ENCODE measurements at regions not wholly inside any gene's neighbourhood (a gene's known extent, or its start where the extent isn't known, plus 50 kb on each side); places are given as distances from the start of the nearest gene placed in this dataset.

GRCh38 chr16:66223176-66223780 lies 143.2 kb upstream of the CDH5 start:
- peak in 5 of 8 donors; percentile 29 to 65 (median 52) for ATAC-seq
- DNase-seq, result no peak
- 29 to 44% methylated on average over 8 of the region's 8 CpGs for WGBS, 2 donors
- H3K4me3 ChIP-seq, result no peak overlapping the region
- TF ChIP-seq CTCF (IDR thresholded peaks at IDR 0.05), result no peak
- peak overlapping the region in 1 of 10 donors; percentile 59 for H3K27ac ChIP-seq
- H3K36me3 ChIP-seq, result no peaks in the 10 kb centered on the region
- peaks cover 0 to 12% (median 0%) of the 10 kb centered on the region in 9 donors for H3K4me1 ChIP-seq
- no peaks in the 10 kb centered on the region for H3K9me3 ChIP-seq
- no peaks in the 10 kb centered on the region for H3K27me3 ChIP-seq
- intact Hi-C loops (cut with DNase I), result no loop called here

- WGBS, 2 donors, result 83 to 88% methylated on average over 1 of the region's 1 CpG
- H3K27me3 ChIP-seq, result no peaks in the 10 kb centered on the region
- no peak overlapping the region for H3K4me3 ChIP-seq
- H3K4me1 ChIP-seq, result peaks cover 0 to 8% (median 0%) of the 10 kb centered on the region in 9 donors
- DNase-seq (no peak), ATAC-seq (no peak)
- no peaks in the 10 kb centered on the region for H3K36me3 ChIP-seq
- H3K9me3 ChIP-seq, result no peaks in the 10 kb centered on the region
- intact Hi-C loops (cut with DNase I), result no loop called here
- no peak overlapping the region for H3K27ac ChIP-seq
- TF ChIP-seq CTCF (IDR thresholded peaks at IDR 0.05), result no peak
Measured at GRCh38 chr16:66222756-66223155, 143.7 kb upstream of the CDH5 start.

- no peak for TF ChIP-seq CTCF (IDR thresholded peaks at IDR 0.05)
- Histone ChIP-seq H3K4me1 (peaks cover 0 to 8% (median 0%) of the 10 kb centered on the region in 9 donors), H3K36me3 (no peaks in the 10 kb centered on the region), H3K27me3 (no peaks in the 10 kb centered on the region), H3K27ac (no peak overlapping the region), H3K4me3 (no peak overlapping the region), H3K9me3 (no peaks in the 10 kb centered on the region)
- no peak for ATAC-seq
- intact Hi-C loops (cut with DNase I), result loop anchor here in 1 of 10 donors (1.0 kb wide), 1 partner anchor 80 kb away; no protein-coding TSS in a partner anchor
- WGBS, 2 donors, result 46% methylated on average over 6 of the region's 6 CpGs
- DNase-seq, result no peak
Measured at GRCh38 chr16:66220702-66221101, 145.8 kb upstream of the CDH5 start.

GRCh38 chr16:66219491-66219890 lies 147.0 kb upstream of the CDH5 start:
- H3K27me3 ChIP-seq, result no peaks in the 10 kb centered on the region
- ATAC-seq, result no peak

More at GRCh38 chr16:66219491-66219890, 147.0 kb upstream of the CDH5 start:
- Histone ChIP-seq H3K4me1 (peaks cover 0 to 8% (median 0%) of the 10 kb centered on the region in 9 donors), H3K4me3 (no peak overlapping the region), H3K36me3 (no peaks in the 10 kb centered on the region), H3K27ac (no peak overlapping the region), H3K9me3 (no peaks in the 10 kb centered on the region)
- intact Hi-C loops (cut with DNase I), result no loop called here
- DNase-seq, result no peak
- no peak for TF ChIP-seq CTCF (IDR thresholded peaks at IDR 0.05)
